DOHH2 (cell line): ENCODE measurements at regions not wholly inside any gene's neighbourhood (a gene's known extent, or its start where the extent isn't known, plus 50 kb on each side); places are given as distances from the start of the nearest gene placed in this dataset.

Source experiments
- CTCF ChIP-seq: fragments of 200-600 bp; sonication (generic); IDR thresholded peaks from one replicate; pipeline ENCODE4 v1.5.1; 2014; ENCODE audit warnings: antibody characterized with exemption, mild to moderate bottlenecking, low read depth, low read length; ENCODE audit not compliant: poor library complexity, severe bottlenecking
- EZH2phosphoT487 ChIP-seq: fragments of 200-600 bp; sonication (generic); IDR thresholded peaks from 2 replicates; pipeline ENCODE4 v1.6.1; 2017; ENCODE audit warnings: borderline replicate concordance, mild to moderate bottlenecking, antibody characterized with exemption, low read length, moderate library complexity, mixed read lengths

GRCh38 chr12:107477947-107478610 is 207.5 kb upstream of the PWP1 start:
- TF ChIP-seq CTCF (no peak), EZH2phosphoT487 (no peak)
